Tongue (tissue), 1 donor: ENCODE measurements at regions not wholly inside any gene's neighbourhood (a gene's known extent, or its start where the extent isn't known, plus 50 kb on each side); places are given as distances from the start of the nearest gene placed in this dataset.

Source experiments
- DNase-seq: peaks from one replicate; pipeline ENCODE4 v3.0.0-alpha.2; 2015

- DNase-seq: no peak
Observed at GRCh38 chr21:26739189-26739588, 106.0 kb downstream of the ADAMTS1 start.

DNA sequence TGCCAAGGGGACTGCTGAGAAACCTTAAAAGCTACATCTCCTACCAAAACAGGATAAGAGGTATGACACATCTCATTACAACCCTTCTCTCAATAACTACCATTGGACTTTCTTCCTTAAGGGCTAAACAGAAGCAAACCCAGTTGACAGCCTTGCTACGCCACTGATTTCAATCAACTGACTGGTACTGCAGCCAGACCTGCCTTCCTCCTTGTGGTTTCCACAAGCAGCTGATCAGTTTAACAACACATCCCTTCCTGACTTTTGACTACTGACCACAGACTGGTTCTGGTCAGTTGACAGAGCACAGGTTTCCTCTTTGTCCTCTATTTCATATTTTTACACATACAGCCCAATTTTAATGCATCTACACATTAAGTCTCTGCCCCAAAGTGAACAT, 108.8 kb downstream of the ADAMTS1 start:
- no peak for DNase-seq

GRCh38 chr21:26732432-26733221, 112.6 kb downstream of the ADAMTS1 start:
- peak; percentile 89 for DNase-seq

DNA sequence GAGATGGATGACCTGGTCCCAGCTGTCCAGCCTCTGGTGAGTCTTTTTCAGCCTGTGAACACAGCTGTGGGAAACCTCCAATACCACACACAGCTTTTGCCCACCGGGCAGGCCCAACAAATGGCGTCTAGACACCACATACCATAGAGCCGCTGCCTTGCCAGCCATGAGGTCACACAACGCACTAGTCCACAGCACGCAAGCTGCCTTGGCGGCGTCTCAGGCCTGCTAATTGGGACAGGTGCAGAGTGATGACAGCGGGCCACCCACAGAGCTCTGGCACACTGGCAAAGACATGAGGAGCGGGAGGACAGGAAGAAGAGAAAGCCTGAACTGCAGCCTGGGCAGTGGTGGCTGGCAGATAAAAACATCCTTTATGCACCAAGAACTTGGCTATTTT, 125.5 kb downstream of the ADAMTS1 start:
- peak; percentile 97 for DNase-seq

- peak; percentile 70 for DNase-seq
Observed at GRCh38 chr21:26717146-26717739, 128.0 kb downstream of the ADAMTS1 start.

DNA sequence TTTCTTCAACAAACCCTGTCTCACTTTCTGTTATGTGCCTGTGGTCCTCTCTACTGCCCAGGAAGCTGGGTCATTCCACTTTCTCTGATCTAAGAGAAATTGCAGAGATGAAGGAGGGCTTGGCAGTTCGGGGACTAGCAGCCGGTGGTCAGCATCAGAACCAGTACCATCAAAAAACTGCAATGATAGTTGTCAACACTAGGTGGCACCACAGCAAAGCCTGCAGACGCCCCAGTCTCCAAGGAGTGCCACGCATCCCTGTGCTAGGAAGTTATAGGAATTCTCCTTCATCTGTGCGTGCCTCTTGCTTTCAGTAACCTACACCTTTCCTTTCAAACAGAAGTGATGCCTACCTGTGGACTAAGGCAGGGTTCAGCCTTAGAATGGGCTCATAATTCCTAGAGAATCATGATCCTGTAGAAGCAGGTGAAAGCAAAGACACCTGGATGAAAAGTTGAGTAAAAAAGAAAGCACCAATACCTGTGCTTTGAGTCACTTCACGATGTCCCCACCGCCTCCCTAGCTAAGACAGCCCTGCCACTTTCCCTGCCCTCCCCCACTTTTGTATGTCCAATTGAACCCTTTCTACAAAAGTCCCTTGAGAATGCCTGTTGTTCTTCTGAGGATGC, 129.2 kb downstream of the ADAMTS1 start:
- DNase-seq: peak; percentile 71

DNA sequence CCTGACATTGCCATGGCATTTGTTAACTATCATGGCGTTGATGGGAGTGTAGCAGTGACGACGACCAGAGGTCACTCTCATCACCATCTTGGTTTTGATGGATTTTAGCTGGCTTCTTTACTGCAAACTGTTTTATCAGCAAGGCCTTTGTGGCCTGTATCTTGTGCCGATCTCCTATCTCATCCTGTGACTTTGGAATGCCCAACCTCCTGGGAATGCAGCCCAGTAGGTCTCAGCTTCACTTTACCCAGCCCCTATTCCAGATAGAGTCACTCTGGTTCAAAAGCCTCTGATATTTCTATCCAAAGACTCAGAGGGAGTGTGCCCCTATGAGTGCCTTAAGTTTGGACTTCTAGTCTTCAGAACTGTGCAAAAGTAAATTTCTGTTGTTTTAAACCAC, 130.1 kb downstream of the ADAMTS1 start:
- DNase-seq: no peak

DNA sequence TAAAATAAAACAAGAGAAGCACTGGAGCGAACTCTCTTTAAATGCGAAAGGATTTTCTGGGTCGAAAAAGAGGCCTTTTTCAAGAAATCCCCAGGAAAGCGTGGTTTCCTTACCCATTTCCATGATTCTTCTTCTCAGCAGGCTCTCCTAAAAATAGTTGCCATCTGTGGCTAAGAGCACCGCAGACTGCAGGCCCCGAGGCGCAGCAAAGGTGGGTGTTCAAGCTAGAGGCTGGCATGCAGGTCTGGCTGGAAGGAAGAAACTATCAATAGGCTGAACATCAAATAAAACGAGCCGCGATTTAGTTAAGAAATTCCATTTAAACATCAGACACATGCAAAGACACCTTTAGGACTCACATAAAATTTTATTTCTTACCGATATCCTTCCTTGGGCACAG, 135.1 kb downstream of the ADAMTS1 start:
- no peak for DNase-seq

GRCh38 chr21:26709090-26709489, 136.0 kb upstream of the CYYR1 start:
- DNase-seq: no peak

GRCh38 chr21:26708223-26708800, 135.2 kb upstream of the CYYR1 start:
- no peak for DNase-seq

- DNase-seq: no peak
Observed at GRCh38 chr21:26707246-26707645, 134.2 kb upstream of the CYYR1 start.

DNA sequence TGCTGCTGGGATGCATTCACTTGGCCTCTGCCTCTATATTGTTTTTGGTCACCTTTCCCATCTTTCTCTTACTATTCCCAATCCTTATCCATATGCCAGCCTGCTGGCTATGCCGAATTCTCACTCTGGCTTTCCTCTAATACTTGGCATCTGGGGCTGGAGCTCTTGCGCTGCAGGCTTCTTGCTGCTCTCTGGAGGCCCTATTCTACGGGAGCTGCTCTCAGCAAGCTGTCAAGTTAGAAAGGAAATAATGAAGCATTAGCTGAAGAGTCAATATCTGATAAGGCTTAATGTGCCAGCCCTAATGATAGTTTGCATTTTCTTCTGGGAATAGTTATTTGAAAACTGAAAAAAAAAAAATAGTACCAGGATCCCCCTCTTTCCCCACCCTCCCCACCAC, 125.3 kb upstream of the CYYR1 start:
- DNase-seq: no peak

DNA sequence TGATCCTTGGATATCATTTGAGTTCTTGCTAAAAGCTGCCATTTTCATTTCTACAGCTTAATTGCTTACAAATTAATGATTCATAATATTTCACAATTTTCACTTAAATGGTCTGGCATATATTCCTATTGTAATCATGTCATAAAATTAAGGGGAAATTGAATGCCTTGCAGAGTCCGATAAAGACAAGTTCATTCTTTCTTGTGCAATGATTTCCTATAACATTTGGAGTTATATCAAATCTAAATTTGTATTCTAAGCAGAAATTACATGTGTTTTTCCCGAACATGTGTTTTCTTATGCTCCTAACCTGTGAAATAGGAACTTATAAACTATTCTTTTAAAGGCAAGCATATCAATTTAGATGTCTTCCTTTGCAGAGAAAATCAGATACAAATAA, 118.3 kb upstream of the CYYR1 start:
- DNase-seq: no peak

DNA sequence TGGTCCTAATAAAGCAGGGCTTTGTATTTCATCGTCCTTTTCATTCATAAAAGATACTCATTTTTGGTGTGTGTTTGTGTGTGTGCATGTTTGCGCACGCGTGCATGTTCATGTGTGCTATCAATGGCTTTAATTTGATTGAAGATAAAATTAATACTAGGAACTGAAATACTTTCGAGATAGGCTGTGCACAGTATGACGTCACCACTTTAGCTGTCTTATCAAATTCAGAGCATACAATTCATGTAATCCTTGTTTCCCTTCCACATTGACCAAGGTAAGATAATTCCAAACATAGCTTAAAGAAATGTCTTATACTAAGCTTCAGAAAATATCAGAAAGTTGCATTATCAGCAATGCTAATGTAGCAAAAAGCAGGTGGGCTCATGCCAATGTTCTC, 113.6 kb upstream of the CYYR1 start:
- no peak for DNase-seq

DNA sequence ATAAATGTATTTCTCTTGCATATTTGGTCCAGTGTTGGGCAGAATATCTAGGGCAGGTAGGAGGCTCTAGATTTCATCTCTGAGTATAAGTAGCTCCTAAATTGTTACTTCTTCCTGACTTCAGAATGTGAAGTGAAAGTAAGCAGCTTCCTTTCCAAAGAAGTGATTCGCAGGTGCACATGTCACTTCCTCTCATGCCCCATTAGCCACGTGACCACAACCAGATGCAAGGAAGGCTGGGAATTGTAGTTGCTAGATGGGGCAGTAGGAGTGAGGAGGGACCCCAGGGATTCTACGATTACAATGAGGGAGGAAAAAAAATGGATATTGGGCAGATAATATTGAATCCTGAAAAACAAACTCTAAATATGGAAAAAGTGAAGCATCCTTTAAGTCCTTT, 113.2 kb upstream of the CYYR1 start:
- no peak for DNase-seq

GRCh38 chr21:26684889-26685288, 111.8 kb upstream of the CYYR1 start:
- DNase-seq: no peak

GRCh38 chr21:26683996-26684395, 110.9 kb upstream of the CYYR1 start:
- DNase-seq: no peak

GRCh38 chr21:26679284-26679683, 106.2 kb upstream of the CYYR1 start:
- no peak for DNase-seq

DNA sequence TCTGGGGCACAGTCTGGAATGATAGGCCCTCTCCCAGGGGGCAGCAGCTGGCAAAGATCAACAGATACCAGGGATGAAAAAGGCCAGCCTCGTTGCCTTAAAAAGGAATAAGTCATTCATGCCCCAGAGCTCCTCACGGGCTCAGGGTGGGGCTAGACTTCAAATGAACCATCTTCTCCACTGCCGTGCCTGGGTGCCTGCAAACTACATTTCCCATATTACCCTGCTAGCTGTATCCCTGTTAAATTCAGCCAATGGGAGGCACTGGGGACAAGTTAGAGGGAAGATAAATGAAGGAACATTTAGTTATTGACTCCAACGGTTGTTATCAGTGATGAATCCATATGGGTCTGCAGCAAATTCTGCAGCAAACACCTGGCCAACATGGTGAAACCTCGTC, 101.2 kb upstream of the CYYR1 start:
- DNase-seq: no peak

DNA sequence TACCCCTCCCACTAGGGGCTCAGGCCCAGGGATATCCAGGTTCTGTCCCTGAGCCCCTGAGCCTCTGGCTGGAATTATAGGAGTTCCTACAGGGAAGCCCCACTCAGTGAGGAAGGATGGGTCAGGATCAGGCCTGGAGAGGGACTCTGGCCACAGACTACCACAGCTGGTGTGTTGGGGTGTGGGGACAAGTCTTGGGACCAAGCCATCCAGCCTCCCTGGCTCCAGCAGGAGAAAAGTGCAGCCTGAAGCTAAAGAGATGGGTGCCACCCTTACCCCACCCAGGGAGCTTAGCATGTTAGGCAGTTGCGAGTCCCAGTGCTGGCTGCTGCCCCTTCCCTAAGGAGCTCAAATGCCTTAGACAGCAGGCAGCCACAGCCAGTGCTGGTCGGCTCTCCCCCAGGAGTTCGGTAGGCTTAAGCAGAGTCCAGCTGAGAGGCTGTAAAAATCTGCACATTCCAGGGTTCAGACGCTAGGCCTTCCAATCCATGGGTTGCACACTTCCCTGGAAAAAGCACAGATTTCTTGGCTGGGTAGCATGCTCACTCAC, 96.2 kb upstream of the CYYR1 start:
- DNase-seq: no peak

GRCh38 chr21:26659757-26660156, 86.7 kb upstream of the CYYR1 start:
- DNase-seq: no peak

GRCh38 chr21:26659182-26659581, 86.1 kb upstream of the CYYR1 start:
- DNase-seq: no peak

GRCh38 chr21:26655460-26655859, 82.4 kb upstream of the CYYR1 start:
- no peak for DNase-seq
